IPS-18c (cell line): ENCODE measurements at regions not wholly inside any gene's neighbourhood (a gene's known extent, or its start where the extent isn't known, plus 50 kb on each side); places are given as distances from the start of the nearest gene placed in this dataset.

Source experiments
- H3K4me3 ChIP-seq: 2 replicates; pipeline ENCODE4 v1.7.0; 2013; ENCODE audit warnings: low read depth, mild to moderate bottlenecking, low read length, moderate library complexity; ENCODE audit not compliant: insufficient read depth
- H3K9me3 ChIP-seq: one replicate; pipeline ENCODE4 v1.6.1; 2013; ENCODE audit warnings: mild to moderate bottlenecking, low read length, moderate library complexity; ENCODE audit not compliant: control insufficient read depth, insufficient read depth

DNA sequence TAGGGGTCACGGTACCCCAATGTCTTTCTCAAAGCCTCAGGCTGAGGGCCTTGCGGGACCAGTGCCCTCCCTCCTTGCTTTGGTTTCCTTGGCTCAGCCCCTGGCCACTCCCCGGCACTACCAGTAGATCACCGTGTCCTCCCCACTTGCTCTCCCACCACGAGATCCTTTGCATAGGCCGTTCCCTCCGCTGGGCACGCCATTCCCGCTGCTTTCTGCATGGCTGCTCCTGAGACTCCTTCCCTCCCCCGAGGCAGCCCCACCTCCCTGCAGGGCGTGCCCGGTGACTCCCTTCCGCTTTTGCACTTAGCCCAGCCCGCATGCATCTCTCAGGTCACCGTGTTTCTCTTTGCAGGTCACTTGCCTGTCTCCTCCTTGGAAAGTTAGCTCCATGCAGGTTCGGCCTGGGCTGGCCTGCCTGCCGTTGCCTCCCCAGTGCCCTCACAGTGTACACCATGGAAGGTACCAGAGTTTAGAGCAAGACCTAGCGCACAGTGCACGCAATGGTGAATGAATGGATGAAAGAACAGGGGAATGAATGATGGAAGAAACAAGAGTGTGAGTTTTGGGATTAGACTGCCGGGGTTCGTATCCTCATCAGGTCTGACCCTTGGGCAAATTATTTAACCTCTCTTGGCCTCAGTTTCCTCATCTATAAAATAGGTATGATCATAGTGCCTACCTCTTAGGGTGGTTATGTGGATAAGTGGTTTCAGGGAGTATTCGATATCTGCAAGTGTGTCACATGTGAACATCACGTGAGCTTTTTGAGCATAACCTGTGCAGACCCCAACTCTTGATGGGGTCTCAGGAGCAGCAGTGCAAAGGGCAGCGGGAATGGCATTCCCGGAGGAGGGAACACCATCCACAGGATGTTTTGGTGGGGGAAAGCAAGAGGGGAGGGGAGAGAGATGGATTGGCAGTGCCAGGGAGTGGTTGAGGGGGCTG, 214.3 kb downstream of the C9orf50 start:
- H3K9me3 ChIP-seq, result no peaks in the 10 kb centered on the region
- no peak overlapping the region; the same call in 1 of the 2 replicates for H3K4me3 ChIP-seq

GRCh38 chr9:129405827-129406213, 215.1 kb downstream of the C9orf50 start:
- H3K4me3 ChIP-seq, result no peak overlapping the region
- no peaks in the 10 kb centered on the region for H3K9me3 ChIP-seq

GRCh38 chr9:129405089-129405826, 215.6 kb downstream of the C9orf50 start:
- no peak overlapping the region for H3K4me3 ChIP-seq

DNA sequence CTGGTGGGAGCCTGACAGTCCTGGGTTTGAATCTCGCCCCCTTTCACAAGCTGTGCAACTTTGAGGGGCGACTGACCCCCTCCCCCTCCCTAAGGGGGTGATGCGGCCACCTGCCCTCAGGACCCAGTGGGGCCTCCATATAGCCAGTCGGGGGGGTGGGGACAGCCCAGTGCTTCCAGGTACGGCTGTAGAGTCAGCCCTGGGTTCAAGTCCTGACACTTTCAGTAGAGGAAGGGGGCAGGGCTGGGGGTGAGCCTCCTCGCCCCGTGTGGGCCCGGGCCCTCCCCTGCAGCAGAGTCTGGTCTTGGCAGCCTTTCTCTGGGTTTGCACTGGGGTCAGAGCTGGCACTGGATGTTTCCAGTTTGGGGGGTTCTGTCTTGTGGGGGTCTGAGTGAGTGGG, 216.3 kb downstream of the C9orf50 start:
- no peaks in the 10 kb centered on the region for H3K9me3 ChIP-seq
- no peak overlapping the region for H3K4me3 ChIP-seq

More at GRCh38 chr9:129405089-129405826, 215.6 kb downstream of the C9orf50 start:
- no peaks in the 10 kb centered on the region for H3K9me3 ChIP-seq

GRCh38 chr9:129403779-129404620, 216.9 kb downstream of the C9orf50 start:
- Histone ChIP-seq H3K4me3 (no peak overlapping the region; the same call in 1 of the 2 replicates), H3K9me3 (no peaks in the 10 kb centered on the region)

DNA sequence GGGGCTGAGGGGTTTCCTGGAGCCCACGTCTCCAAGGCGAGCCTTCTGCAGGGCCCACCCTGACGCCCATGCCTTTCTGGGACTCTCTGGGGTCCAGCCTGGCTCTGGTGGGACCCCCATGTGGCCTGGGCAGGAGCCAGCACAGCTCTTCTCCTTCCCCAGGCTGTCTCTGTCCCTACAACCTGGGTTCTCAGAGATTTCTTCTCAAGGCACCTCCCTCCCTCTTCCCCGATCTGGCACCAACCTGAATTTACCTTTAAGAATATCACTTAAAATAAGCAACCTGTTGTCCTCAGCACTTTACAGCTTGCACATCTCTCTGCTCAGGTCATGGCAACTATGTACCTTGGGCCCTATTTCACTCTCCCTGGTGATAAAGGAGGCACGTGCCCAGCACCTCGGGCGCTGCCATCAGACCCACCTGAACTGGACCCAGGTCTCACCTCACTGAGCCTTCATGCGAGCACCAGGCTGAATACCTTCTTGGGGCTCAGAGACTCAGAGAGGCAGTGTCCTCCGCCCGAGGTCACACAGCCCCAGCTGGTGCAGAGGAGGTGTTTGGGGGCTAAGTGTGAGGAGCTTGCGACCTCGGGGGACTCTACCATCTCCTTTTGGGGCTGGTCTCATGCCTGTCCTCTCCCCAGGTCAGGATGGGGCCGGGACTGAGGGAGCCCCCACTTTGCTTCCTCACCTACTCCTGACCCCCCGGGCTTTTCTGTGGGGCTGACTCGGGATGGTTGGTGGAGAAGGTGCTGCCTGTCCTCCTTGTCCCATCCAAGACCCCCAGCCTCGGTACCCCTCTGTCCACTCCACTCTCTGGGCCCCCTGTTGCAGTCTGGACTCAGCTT, 217.7 kb downstream of the C9orf50 start:
- Histone ChIP-seq H3K9me3 (no peaks in the 10 kb centered on the region), H3K4me3 (no peak overlapping the region)

DNA sequence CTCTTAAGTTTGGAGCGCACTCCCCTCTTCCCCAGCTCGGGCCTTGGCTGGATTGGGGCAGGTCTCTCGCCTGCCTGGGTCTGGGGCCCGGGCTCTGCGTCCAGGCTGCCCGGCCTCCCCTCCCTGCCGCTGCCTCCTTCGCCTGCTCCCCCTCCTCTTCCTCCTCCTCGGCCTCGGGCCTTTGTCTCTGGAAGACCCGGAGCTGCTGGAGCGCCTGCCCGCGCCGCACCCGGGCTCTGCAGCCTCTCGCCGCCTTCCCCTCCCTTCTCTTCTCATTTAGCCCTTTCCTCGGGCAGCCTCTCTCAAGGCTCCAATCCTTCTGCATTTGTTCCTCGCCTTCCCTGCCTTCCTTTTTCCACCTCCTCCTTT, 218.5 kb downstream of the C9orf50 start:
- H3K9me3 ChIP-seq, result no peaks in the 10 kb centered on the region
- no peak overlapping the region for H3K4me3 ChIP-seq

DNA sequence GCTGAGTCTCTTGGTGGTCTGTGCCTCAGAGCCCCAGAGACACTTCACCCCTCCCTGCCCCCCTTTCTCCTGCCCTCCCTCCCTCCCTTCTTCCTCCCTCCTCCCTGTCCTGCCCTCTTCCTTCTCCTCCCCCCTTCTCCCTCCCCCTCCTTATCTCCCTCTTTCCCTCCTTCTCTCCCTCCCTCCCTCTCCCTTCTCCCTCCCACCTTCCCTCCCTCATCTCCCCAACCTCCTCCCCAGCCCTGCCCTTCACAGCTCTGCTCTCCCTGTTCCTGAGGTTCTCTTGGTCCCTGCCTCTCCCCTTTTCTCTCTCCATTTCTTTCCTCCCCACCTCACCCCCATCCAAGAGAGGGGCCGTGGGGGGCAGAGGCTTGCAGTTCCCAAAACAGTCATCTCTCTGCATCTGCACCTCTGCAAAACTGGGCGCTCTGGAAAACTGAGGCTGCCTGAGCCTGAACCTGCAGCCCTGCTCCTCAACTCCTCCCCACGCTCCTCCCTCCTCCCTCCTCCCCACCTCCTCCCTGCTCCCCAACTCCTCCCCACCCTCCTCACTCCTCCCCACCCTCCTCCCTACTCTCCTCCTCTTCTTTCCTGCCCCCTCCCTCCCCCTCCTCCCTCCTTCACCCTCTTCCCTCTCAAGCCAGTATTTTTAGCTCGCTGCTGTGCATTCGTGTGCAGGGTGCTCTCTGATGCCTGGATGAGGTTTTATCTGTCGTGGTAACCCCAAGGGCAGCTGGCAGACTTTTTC, 219.1 kb downstream of the C9orf50 start:
- no peaks in the 10 kb centered on the region for H3K9me3 ChIP-seq
- no peak overlapping the region for H3K4me3 ChIP-seq

DNA sequence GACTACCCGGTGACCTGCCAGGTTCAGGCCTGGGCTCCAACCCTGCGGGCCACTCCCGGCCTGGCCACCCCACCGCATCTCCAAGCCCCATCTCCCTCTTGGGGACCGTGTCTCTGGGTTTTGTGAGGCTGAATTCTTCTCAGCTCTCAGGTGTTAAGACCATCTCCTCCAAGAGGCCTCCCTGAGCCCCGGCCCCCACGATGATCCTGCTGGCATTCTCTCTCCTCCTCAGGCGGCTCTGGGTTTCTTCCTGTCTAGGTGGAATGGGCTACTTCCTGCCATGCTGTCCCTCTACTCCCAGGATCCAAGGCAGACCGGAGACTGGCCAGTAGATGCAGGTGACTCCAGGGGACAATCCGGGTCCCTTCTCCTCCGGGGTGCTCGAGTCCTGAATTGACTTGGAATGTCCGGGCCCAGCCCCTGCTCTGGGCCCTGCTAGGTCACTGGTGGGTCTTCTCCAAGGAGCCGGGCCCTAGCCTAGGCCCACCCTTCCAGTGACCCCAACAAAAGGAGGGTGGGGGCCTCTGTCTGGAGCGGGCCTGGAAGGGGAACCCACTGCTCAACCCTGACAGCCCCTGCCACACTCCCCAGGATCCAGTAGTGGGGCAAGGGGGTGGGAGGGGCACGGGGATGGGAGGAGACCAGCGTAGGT, 219.8 kb downstream of the C9orf50 start:
- Histone ChIP-seq H3K9me3 (no peaks in the 10 kb centered on the region), H3K4me3 (no peak overlapping the region; the same call in 1 of the 2 replicates)

- Histone ChIP-seq H3K9me3 (no peaks in the 10 kb centered on the region), H3K4me3 (no peak overlapping the region)
These were observed 220.6 kb downstream of the C9orf50 start for GRCh38 chr9:129400001-129400970.

DNA sequence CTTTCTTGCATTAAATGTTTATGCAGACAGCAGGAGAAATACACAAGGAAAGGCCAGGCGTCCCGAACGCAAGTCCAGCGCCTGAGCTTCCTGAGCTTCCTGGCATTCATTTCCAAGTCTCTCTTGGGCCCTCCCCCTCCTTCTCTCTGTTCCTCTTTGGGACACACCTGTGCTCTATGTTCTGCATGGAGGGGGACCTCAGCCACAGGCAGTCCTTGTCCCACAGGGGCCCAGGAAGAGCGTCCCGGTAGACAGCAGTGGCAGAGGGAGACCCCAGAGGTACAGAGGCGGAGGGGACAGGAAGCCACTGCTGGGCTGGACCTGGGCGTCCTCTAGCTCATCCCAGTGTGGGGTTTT, 221.3 kb downstream of the C9orf50 start:
- Histone ChIP-seq H3K9me3 (no peaks in the 10 kb centered on the region), H3K4me3 (no peak overlapping the region)

- H3K4me3 ChIP-seq, result no peak overlapping the region
These were observed 221.0 kb upstream of the IER5L start for GRCh38 chr9:129398961-129399633.

DNA sequence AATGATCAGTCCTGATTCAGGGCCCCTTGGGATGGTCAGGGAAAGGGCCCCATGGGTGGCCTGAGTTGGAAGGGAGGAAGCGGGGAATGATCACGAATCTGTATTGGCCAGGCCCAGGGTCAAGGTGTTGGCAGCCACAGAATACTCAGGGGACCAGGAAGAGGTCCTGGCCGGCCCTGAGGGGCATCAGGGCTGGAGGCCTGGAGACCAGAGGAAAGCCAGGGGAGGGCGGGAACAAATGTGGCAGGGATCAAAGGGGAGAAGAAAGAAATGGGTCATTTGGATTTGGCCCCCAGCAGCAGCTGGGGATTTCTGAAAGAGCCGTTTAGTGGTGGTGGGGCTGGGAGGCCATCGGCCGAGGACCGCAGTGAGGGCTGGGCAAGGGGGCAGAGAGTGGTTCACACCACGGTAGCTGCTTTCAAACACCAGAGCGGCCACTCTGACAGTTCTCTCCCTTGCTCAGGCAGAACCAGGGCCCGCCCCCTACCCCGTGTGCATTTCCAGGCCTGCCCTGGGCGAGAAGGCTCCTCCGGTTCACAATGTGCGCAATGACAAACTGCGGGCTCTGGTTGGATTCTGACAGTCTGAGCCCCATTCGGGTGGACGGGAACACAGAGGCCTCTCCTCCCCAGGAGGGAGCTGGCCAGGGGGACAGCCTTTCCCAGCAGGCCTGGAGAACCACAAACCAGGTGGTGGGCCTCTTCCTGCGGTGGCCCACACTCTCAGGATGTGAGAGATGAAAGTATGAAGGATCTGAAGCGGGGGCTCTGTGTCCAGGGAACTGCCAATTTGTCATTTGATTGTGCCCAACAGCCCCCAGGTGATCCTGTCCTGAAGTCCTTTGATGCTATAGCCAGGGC, 220.3 kb upstream of the IER5L start:
- H3K9me3 ChIP-seq, result no peaks in the 10 kb centered on the region

More at GRCh38 chr9:129398961-129399633, 221.0 kb upstream of the IER5L start:
- no peaks in the 10 kb centered on the region for H3K9me3 ChIP-seq

More for the DNA sequence above, 220.3 kb upstream of the IER5L start:
- H3K4me3 ChIP-seq, result no peak overlapping the region
